Sciatic nerve (tissue), 2 donors: ENCODE measurements at regions not wholly inside any gene's neighbourhood (a gene's known extent, or its start where the extent isn't known, plus 50 kb on each side); places are given as distances from the start of the nearest gene placed in this dataset.

ENCODE experiments used
- ATAC-seq: fragments of 200-7000 bp; cut with Tn5 transposase; one replicate; pipeline ENCODE4 v1.9.1; 2020; ENCODE audit warnings: mild to moderate bottlenecking, moderate library complexity
- DNase-seq: peaks from one replicate; pipeline ENCODE4 v3.0.0-alpha.2; 2020; ENCODE audit warnings: low spot score
- intact Hi-C: fragments of 100-400 bp; cut with DNase I; formaldehyde crosslinking; loops from one replicate; pipeline ENCODE4 v1.14.2; 2022
- donor health status: DM: no; HTN: no; CAD: no.
- donor health status: DM: no; HTN: no; CAD: no.

GRCh38 chr10:108797573-108797972, 1125.7 kb downstream of the XPNPEP1 start:
- DNase-seq (no peak), ATAC-seq (no peak)
- intact Hi-C loops: no loop called here

GRCh38 chr10:108791794-108792474, 1131.4 kb downstream of the XPNPEP1 start:
- intact Hi-C loops: no loop called here
- no peak for DNase-seq
- no peak for ATAC-seq

GRCh38 chr10:108791030-108791429, 1132.3 kb downstream of the XPNPEP1 start:
- ATAC-seq: no peak
- intact Hi-C loops: no loop called here
- no peak for DNase-seq

GRCh38 chr10:108789919-108790318, 1133.4 kb downstream of the XPNPEP1 start:
- intact Hi-C loops: no loop called here
- DNase-seq (no peak), ATAC-seq (no peak)

GRCh38 chr10:108789336-108789735, 1134.0 kb downstream of the XPNPEP1 start:
- ATAC-seq: no peak
- intact Hi-C loops: no loop called here
- no peak for DNase-seq

- DNase-seq: no peak
- ATAC-seq: no peak
- intact Hi-C loops: no loop called here
These were observed 1134.4 kb downstream of the XPNPEP1 start for GRCh38 chr10:108788891-108789290.

- intact Hi-C loops: no loop called here
- DNase-seq: no peak
- ATAC-seq: no peak
These were observed 1135.4 kb downstream of the XPNPEP1 start for GRCh38 chr10:108787932-108788331.

GRCh38 chr10:108785011-108785410, 1138.3 kb downstream of the XPNPEP1 start:
- intact Hi-C loops: no loop called here
- no peak for DNase-seq
- ATAC-seq: no peak

GRCh38 chr10:108784534-108784933, 1138.8 kb downstream of the XPNPEP1 start:
- no peak for DNase-seq
- ATAC-seq: no peak
- intact Hi-C loops: no loop called here

GRCh38 chr10:108783897-108784296, 1139.4 kb downstream of the XPNPEP1 start:
- ATAC-seq: no peak
- no peak for DNase-seq
- intact Hi-C loops: no loop called here

GRCh38 chr10:108782411-108782810, 1140.9 kb downstream of the XPNPEP1 start:
- intact Hi-C loops: no loop called here
- ATAC-seq (no peak), DNase-seq (no peak)

GRCh38 chr10:108779501-108779900, 1143.8 kb downstream of the XPNPEP1 start:
- intact Hi-C loops: no loop called here
- no peak for ATAC-seq
- no peak for DNase-seq

- intact Hi-C loops: no loop called here
- no peak for DNase-seq
- ATAC-seq: no peak
These were observed 1147.3 kb downstream of the XPNPEP1 start for GRCh38 chr10:108775911-108776475.

- intact Hi-C loops: no loop called here
- DNase-seq: no peak
- ATAC-seq: no peak
These were observed 1152.2 kb downstream of the XPNPEP1 start for GRCh38 chr10:108771106-108771505.

- no peak for ATAC-seq
- DNase-seq: no peak
- intact Hi-C loops: no loop called here
These were observed 1157.5 kb downstream of the XPNPEP1 start for GRCh38 chr10:108765794-108766193.

GRCh38 chr10:108757946-108758345, 1165.4 kb downstream of the XPNPEP1 start:
- ATAC-seq (no peak), DNase-seq (no peak)
- intact Hi-C loops: no loop called here

- intact Hi-C loops: no loop called here
- DNase-seq (no peak), ATAC-seq (no peak)
These were observed 1167.7 kb downstream of the XPNPEP1 start for GRCh38 chr10:108755646-108756045.

GRCh38 chr10:108753326-108753725, 1170.0 kb downstream of the XPNPEP1 start:
- ATAC-seq (no peak), DNase-seq (no peak)
- intact Hi-C loops: no loop called here

- intact Hi-C loops: no loop called here
- ATAC-seq: no peak
- no peak for DNase-seq
These were observed 1174.3 kb downstream of the XPNPEP1 start for GRCh38 chr10:108749042-108749441.

GRCh38 chr10:108736111-108736510, 1187.2 kb downstream of the XPNPEP1 start:
- intact Hi-C loops: no loop called here
- DNase-seq (no peak), ATAC-seq (no peak)

GRCh38 chr10:108735380-108735779, 1187.9 kb downstream of the XPNPEP1 start:
- DNase-seq: no peak
- no peak for ATAC-seq
- intact Hi-C loops: no loop called here
